HG03108 (cell line): ENCODE measurements at regions not wholly inside any gene's neighbourhood (a gene's known extent, or its start where the extent isn't known, plus 50 kb on each side); places are given as distances from the start of the nearest gene placed in this dataset.

Source experiments
- ATAC-seq: cut with Tn5 transposase; IDR thresholded peaks from one replicate; pipeline ENCODE4 v1.9.1; 2021; ENCODE audit warnings: moderate library complexity; ENCODE audit not compliant: unreplicated experiment

GRCh38 chr2:196480653-196481323 lies 158.7 kb upstream of the CCDC150 start:
- no peak for ATAC-seq

GRCh38 chr2:196481324-196481697 lies 158.2 kb upstream of the CCDC150 start:
- ATAC-seq, result no peak

- no peak for ATAC-seq
Measured at GRCh38 chr2:196482119-196483065, 157.1 kb upstream of the CCDC150 start.

GRCh38 chr2:196486146-196486545 lies 153.4 kb upstream of the CCDC150 start:
- ATAC-seq, result no peak

- ATAC-seq, result no peak
Measured at GRCh38 chr2:196487417-196487816, 152.1 kb upstream of the CCDC150 start.

- no peak for ATAC-seq
Measured at GRCh38 chr2:196489371-196489770, 150.1 kb upstream of the CCDC150 start.

- ATAC-seq, result no peak
Measured at GRCh38 chr2:196492946-196493345, 146.6 kb upstream of the CCDC150 start.

GRCh38 chr2:196498962-196499361 lies 140.6 kb upstream of the CCDC150 start:
- no peak for ATAC-seq

- no peak for ATAC-seq
Measured at GRCh38 chr2:196499686-196500085, 139.8 kb upstream of the CCDC150 start.

GRCh38 chr2:196500686-196501431 lies 138.7 kb upstream of the CCDC150 start:
- ATAC-seq, result no peak

GRCh38 chr2:196501836-196502235 lies 137.7 kb upstream of the CCDC150 start:
- ATAC-seq, result no peak

- no peak for ATAC-seq
Measured at GRCh38 chr2:196502386-196502785, 137.1 kb upstream of the CCDC150 start.

GRCh38 chr2:196503398-196503797 lies 136.1 kb upstream of the CCDC150 start:
- no peak for ATAC-seq

GRCh38 chr2:196504788-196505187 lies 134.7 kb upstream of the CCDC150 start:
- no peak for ATAC-seq

GRCh38 chr2:196510246-196510645 lies 129.3 kb upstream of the CCDC150 start:
- no peak for ATAC-seq

- no peak for ATAC-seq
Measured at GRCh38 chr2:196511258-196512168, 128.0 kb upstream of the CCDC150 start.

GRCh38 chr2:196513796-196514526 lies 125.6 kb upstream of the CCDC150 start:
- no peak for ATAC-seq

GRCh38 chr2:196514641-196515040 lies 124.9 kb upstream of the CCDC150 start:
- ATAC-seq, result no peak

GRCh38 chr2:196515051-196515450 lies 124.5 kb upstream of the CCDC150 start:
- ATAC-seq, result no peak

GRCh38 chr2:196515608-196516007 lies 123.9 kb upstream of the CCDC150 start:
- ATAC-seq, result no peak
